Psoas muscle (tissue), 7 donors: ENCODE measurements at regions not wholly inside any gene's neighbourhood (a gene's known extent, or its start where the extent isn't known, plus 50 kb on each side); places are given as distances from the start of the nearest gene placed in this dataset.

ENCODE experiments used
- ATAC-seq, 4 donors: fragments of 200-7000 bp; cut with Tn5 transposase; one replicate each; pipeline ENCODE4 v1.9.1; 2020; ENCODE audit warnings: moderate library complexity in 3 of 4, mild to moderate bottlenecking in 2 of 4
- DNase-seq, 2 donors: peaks; one replicate each; pipeline ENCODE4 v3.0.0-alpha.2; 2020
- H3K27ac ChIP-seq: fragments of 200-600 bp; one replicate; pipeline ENCODE4 v1.8.0; 2022
- H3K27me3 ChIP-seq, 3 donors: fragments of 200-600 bp in 1 of 3; one replicate each; pipeline versions ENCODE4 v1.6.1 to v1.8.0; 2013 to 2022; ENCODE audit warnings: low read length in 2 of 3, mild to moderate bottlenecking in 2 of 3, moderate library complexity in 1 of 3; ENCODE audit not compliant: insufficient read depth in 3 of 3
- H3K36me3 ChIP-seq, 2 donors: fragments of 200-600 bp in 1 of 2; one replicate each; pipeline versions ENCODE4 v1.6.1 to v1.8.0; 2013 to 2022; ENCODE audit warnings: low read depth in 1 of 2, mild to moderate bottlenecking in 1 of 2, moderate library complexity in 1 of 2; ENCODE audit not compliant: insufficient read depth in 1 of 2
- H3K4me1 ChIP-seq: fragments of 200-600 bp; one replicate; pipeline ENCODE4 v1.8.0; 2022
- H3K4me3 ChIP-seq: fragments of 200-600 bp; one replicate; pipeline ENCODE4 v1.8.0; 2022; ENCODE audit warnings: mild to moderate bottlenecking
- H3K9me3 ChIP-seq: fragments of 200-600 bp; one replicate; pipeline ENCODE4 v1.8.0; 2022
- WGBS, 3 donors: extraction: QIAGEN DNeasy Blood & Tissue Kit; methylation state at CpG; one replicate each; pipeline versions ENCODE4 v1.1.6 to v1.1.7; 2013; 5-methylcytosine and 5-hydroxymethylcytosine counted together
- intact Hi-C, 2 donors: fragments of 100-400 bp; cut with DNase I; formaldehyde crosslinking; loops; one replicate each; pipeline versions ENCODE4 v1.11.0 to v1.14.2; 2022
- TF ChIP-seq, protein P1 (sequence below): fragments of 200-600 bp; IDR thresholded peaks from one replicate; pipeline ENCODE4 v1.8.0; 2022; ENCODE audit warnings: antibody characterized with exemption
- donor health status: healthy with polysubstance abuse.
- donor health status: DM: no; HTN: no; CAD: no; lungs with moderate emphysema.
- donor health status: Bipolar disorder and iron deficiency.
- donor health status: healthy.
- donor health status: DM: yes; HTN: yes; CAD: no.
- donor health status: DM: no; HTN: no; CAD: no.
- donor health status: DM: yes; HTN: yes; CAD: no.

GRCh38 chr9:73011956-73012355 is 59.1 kb upstream of the ALDH1A1 start:
- no peak for ATAC-seq
- H3K9me3 ChIP-seq: no peaks in the 10 kb centered on the region
- no peaks in the 10 kb centered on the region for H3K36me3 ChIP-seq
- H3K27me3 ChIP-seq: no peaks in the 10 kb centered on the region
- 84 to 94% (median 88%) methylated on average over 2 of the region's 2 CpGs for WGBS, 3 donors
- intact Hi-C loops: no loop called here
- TF ChIP-seq, protein P1, sequence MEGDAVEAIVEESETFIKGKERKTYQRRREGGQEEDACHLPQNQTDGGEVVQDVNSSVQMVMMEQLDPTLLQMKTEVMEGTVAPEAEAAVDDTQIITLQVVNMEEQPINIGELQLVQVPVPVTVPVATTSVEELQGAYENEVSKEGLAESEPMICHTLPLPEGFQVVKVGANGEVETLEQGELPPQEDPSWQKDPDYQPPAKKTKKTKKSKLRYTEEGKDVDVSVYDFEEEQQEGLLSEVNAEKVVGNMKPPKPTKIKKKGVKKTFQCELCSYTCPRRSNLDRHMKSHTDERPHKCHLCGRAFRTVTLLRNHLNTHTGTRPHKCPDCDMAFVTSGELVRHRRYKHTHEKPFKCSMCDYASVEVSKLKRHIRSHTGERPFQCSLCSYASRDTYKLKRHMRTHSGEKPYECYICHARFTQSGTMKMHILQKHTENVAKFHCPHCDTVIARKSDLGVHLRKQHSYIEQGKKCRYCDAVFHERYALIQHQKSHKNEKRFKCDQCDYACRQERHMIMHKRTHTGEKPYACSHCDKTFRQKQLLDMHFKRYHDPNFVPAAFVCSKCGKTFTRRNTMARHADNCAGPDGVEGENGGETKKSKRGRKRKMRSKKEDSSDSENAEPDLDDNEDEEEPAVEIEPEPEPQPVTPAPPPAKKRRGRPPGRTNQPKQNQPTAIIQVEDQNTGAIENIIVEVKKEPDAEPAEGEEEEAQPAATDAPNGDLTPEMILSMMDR: no peak
- no peak for DNase-seq
- H3K27ac ChIP-seq: no peak overlapping the region
- H3K4me1 ChIP-seq: no peaks in the 10 kb centered on the region
- H3K4me3 ChIP-seq: no peak overlapping the region

DNA sequence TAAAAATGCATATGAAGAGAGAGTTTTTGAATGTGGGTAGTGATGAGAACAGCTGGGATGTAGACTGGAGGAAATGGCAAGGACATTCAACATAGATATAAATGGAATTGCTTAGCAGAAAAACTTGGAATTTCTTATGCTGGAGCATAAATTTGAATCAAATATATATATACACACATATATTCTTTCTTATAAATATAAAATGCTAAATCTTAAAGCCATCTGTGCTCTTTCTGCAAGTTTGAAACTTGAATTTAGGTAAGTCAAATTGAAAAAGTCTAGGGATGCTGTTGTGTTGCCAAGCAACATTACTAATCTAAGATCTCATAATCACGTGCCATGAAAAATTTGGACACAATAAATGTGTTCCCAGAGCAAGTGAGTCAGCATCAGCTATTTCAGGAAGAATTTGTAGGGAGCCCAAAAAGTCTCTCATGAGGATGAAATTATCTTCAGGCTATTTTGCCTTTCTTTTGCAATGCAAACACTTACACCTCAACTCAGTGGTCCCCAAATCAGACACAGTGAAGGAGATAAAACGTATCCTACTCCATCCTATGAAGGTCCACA is 58.4 kb upstream of the ALDH1A1 start:
- H3K27me3 ChIP-seq: no peaks in the 10 kb centered on the region
- no peaks in the 10 kb centered on the region for H3K9me3 ChIP-seq
- H3K4me3 ChIP-seq: no peak overlapping the region
- 26 to 48% (median 38%) methylated on average over 2 of the region's 2 CpGs for WGBS, 3 donors
- H3K36me3 ChIP-seq: no peaks in the 10 kb centered on the region
- DNase-seq: no peak
- intact Hi-C loops: no loop called here
- H3K4me1 ChIP-seq: no peaks in the 10 kb centered on the region
- peak in 1 of 4 donors; percentile 45 for ATAC-seq
- no peak overlapping the region for H3K27ac ChIP-seq
- TF ChIP-seq, protein P1: no peak

GRCh38 chr9:73009649-73010288 is 56.9 kb upstream of the ALDH1A1 start:
- Histone ChIP-seq H3K36me3 (no peaks in the 10 kb centered on the region), H3K27ac (no peak overlapping the region), H3K4me3 (no peak overlapping the region), H3K27me3 (no peaks in the 10 kb centered on the region), H3K9me3 (no peaks in the 10 kb centered on the region), H3K4me1 (no peaks in the 10 kb centered on the region)
- no peak for ATAC-seq
- intact Hi-C loops: no loop called here
- TF ChIP-seq, protein P1: no peak
- no peak for DNase-seq
- 84 to 89% (median 88%) methylated on average over 2 of the region's 2 CpGs for WGBS, 3 donors

GRCh38 chr9:73007966-73008672 is 55.3 kb upstream of the ALDH1A1 start:
- no peak overlapping the region for H3K27ac ChIP-seq
- WGBS, 3 donors: 80 to 88% (median 87%) methylated on average over 3 of the region's 3 CpGs
- intact Hi-C loops: no loop called here

More at GRCh38 chr9:73007966-73008672, 55.3 kb upstream of the ALDH1A1 start:
- no peaks in the 10 kb centered on the region for H3K36me3 ChIP-seq
- no peaks in the 10 kb centered on the region for H3K27me3 ChIP-seq
- DNase-seq: no peak
- no peak for ATAC-seq
- H3K4me3 ChIP-seq: no peak overlapping the region
- H3K9me3 ChIP-seq: no peaks in the 10 kb centered on the region
- TF ChIP-seq, protein P1: no peak
- H3K4me1 ChIP-seq: no peaks in the 10 kb centered on the region
